GM18909 (cell line): ENCODE measurements at regions not wholly inside any gene's neighbourhood (a gene's known extent, or its start where the extent isn't known, plus 50 kb on each side); places are given as distances from the start of the nearest gene placed in this dataset.
"Not testable (repeated sequence)": the region's sequence is repeated elsewhere in the genome, so short reads cannot be mapped to it uniquely, and the experiment has no call there.

Source experiments
- ATAC-seq: cut with Tn5 transposase; IDR thresholded peaks from one replicate; pipeline ENCODE4 v1.9.1; 2021; ENCODE audit warnings: mild to moderate bottlenecking; ENCODE audit not compliant: unreplicated experiment, poor library complexity

DNA sequence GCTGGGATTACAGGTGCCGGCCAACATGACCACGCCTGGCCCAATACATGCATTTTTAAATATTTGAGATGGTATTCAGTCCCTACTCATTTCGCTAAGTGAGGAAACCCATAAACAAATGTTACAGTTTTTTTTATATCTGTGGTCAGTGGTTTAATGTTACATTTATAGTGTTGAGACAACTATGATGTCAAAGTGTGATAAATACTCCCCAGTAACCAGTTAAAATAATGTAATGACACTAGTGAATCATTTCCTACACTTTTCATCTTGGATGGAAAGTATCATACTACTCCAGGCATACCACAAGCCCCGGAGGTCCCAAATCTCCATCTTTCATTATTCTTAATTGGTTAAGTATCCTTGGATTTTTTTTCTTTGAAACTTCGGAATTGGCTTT is 87.5 kb upstream of the KIF26B start:
- no peak for ATAC-seq

DNA sequence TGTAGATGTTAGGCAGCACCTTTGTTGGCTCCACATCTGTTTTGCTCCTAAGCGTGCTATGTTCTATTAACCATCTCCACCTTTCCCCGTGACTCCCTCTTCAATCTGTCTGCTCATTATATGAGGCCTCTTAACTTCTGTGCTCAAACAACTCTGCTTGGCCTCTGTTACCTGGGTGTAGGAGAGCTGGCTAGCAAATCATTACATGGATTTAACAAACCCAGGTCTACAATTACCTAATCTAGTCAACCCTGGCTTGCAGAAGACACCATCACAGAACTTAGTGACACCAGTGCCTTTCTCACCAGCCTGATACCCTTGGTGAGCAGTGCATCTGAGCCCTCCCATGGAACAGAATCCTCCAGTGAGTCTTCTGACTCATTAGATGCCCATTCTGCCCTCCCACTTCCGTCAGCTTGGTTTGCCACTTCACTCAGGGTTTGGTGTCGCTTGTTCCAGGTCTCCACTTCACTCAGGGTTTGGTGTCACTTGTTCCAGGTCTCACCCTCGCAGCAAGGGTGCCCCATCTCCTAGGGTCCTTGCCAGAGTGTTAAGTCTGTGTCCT is 92.0 kb upstream of the KIF26B start:
- no peak for ATAC-seq

DNA sequence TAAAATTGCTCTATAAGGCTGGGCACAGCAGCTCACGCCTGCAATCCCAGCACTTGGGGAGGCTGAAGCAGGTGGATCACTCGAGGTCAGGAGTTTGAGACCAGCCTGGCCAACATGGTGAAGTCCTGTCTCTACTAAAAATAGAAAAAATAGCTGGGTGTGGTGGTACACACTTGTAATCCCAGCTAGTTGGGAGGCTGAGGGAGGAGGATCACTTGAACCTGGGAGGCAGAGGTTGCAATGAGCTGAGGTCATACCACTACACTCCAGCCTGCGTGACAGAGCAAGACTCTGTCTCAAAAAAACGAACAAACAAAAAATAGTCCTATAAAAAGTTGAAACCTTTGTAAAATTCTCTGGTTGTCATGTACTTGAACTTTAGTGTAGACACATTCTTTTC is 93.0 kb upstream of the KIF26B start:
- not testable (repeated sequence) for ATAC-seq

GRCh38 chr1:245060684-245061374 is 94.0 kb upstream of the KIF26B start:
- no peak for ATAC-seq

DNA sequence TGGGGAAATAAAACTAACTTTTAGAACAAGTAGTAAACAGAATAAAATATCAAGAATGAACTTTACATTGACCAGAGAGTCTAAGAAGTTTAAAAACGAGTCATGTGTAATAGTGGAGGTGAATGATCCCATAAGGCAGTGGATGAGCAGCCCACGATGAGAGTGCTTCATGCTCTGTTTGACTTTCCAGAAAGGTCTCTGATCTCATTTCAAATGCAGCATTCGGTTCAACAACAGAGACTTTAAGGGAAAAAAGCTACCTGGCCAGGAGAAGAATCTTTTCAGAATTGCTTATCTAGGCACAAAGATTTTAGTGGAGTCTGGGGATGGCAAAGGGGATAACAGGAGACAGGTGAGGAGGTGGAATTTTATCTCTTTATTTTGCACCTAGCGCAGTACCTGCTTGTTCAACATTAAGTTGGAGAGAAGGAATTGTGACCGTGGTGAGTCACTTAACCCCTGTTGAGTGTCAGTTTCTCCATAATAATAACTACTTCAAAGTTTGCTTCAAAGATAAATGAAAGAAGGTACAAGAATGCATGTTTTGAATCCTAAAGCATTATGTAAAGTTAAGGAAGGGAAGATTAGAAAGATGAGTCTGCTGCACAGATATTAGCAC is 94.9 kb upstream of the KIF26B start:
- no peak for ATAC-seq

DNA sequence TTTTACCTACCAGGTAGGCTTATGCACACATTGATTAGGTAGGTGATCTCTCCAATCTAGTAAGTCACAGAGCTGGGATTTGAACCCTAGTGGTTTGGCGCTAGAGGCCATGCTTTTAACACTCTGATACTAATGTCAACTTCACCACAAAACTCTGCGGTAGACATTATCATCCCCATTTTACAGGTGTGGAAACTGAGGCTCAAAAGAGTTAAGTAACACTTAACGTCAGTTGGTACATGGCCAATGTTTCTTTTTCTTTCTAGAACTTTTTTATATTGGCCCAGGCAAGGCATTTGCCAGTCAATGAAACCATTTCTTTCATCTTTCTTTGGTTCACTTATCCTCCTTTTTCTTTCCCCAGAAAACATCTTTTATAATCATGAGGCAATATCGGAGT is 95.9 kb upstream of the KIF26B start:
- no peak for ATAC-seq

- no peak for ATAC-seq
These were observed 96.3 kb upstream of the KIF26B start for GRCh38 chr1:245058436-245058835.

DNA sequence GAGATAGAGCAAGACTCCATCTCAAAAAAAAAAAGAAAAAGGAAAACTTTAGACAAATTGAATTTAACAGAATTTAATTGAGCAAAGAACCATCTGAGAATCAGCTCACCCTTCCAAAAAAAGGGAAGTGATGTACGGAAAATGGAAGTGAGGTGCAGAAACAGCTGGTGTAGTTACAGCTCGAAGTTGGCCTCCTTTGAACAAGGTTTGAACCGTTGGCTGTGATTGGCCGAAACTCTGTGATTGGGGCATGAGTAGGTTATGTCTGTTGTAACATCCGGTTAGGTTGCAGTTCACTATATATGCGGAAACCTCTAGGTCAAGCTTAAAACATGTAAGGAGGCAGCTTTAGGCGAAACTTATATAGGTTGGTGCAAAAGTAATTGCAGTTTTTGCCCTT is 97.9 kb upstream of the KIF26B start:
- no peak for ATAC-seq

DNA sequence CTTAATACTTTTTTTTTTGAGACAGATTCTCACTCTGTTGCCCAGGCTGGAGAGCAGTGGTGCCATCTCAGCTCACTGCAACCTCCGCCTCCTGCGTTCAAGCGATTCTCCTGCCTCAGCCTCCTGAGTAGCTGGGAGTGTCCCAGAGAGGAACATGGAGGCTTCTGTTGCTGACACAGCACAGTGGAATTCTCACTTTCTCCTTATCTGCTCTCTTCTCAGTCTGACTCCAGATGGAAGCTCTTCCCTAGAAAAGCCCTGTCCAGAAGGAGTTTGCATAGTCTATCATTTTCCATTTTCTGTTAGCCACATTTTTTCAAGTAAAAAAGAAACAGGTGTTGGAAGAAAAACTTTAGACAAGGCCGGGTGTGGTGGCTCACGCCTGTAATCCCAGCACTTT is 98.5 kb upstream of the KIF26B start:
- not testable (repeated sequence) for ATAC-seq

- ATAC-seq, result no peak
These were observed 99.0 kb upstream of the KIF26B start for GRCh38 chr1:245055752-245056151.

DNA sequence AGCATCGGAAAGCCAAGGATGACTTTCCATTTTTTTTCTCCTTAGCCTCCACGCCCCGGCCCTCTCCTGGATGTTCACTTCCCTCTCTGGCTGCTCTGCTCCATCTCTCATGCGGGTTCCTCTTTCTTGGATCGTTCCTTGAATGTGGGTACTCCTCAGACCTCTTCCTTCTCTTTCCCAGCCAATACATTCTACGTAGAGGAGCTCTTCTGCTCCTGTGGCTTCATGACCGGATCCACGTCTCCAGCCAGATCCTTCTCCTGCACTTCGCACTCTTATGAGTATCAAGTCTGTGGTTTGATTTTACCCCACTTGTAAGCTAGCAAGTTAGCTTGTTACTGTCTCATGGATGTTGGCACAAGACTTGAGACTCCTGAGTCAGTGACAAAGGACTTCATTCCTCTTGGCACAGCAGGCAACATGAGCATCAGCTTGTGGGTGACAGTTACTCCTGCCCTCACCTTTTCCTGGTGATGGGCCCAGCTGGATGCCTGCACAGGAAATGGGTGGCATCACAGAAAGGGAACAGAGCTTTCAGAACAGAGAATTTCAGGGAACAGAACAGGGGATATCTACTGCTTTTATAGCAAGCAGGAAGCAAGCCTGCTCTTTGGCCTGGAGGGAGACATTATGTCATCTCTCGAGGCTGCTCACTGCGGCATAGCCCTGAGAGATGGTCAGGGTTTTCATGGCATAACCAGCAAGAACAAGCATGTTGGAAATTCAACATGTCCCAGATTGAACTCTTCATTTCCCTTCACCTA is 100.1 kb upstream of the KIF26B start:
- no peak for ATAC-seq

DNA sequence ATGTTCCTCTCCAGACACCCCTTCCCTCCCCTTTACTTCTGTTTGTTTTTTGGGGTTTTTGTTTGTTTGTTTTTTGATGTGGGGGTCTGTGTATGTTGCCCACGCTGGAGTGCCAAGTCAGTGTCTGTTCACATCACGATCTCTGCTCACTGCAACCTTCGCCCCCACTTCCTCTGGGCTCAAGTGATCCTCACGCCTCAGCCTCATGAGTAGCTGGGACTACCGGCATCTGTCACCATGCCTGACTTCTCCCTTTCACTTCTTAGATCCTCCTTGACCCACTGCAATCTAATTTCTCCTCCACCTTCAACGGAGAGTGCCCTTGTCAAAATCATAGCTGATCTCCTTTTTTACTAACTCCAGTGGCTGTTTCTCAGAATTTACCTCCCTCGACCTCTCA is 100.7 kb upstream of the KIF26B start:
- no peak for ATAC-seq

- no peak for ATAC-seq
These were observed 102.5 kb upstream of the KIF26B start for GRCh38 chr1:245052258-245052657.

DNA sequence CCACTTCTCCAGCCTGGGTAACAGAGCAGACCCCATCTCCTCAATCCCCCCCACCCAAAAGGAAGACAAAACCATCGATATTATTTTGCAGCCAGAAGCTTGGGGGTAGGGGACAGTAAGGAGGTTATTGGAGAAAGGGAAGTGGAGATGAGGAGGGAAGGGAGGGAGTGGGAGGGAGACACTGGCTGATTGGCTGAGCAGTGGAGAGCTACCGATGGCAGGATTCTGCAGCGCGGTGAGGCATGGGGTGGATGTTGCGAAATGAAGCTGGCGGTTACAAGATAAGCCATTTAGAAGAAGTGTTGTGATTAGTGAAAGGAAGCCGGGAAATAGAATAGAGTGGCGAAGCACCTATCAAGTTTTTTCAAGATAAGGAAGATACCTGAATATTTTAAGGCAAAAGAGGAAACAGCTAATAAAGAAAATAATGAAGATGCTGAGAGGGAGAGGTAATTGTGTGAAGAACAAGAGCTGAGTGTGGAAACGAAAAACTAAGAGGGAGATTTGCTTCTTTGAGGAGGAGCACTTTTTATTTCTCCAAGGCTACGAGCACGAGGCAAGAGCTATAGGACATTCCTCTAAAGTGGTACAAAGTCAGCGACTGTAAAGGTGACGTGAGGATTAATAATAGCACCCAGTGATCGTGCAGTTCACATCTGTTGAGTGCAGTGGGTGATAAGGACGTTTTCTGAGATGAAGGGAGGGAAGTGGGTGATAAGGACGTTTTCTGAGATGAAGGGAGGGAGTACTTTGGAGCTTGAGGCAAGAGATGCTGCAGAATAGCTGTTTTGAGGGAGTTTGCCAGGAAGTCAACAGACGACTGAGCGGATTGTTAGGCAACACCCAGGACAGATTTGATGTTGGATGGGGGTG is 103.2 kb upstream of the KIF26B start:
- no peak for ATAC-seq

DNA sequence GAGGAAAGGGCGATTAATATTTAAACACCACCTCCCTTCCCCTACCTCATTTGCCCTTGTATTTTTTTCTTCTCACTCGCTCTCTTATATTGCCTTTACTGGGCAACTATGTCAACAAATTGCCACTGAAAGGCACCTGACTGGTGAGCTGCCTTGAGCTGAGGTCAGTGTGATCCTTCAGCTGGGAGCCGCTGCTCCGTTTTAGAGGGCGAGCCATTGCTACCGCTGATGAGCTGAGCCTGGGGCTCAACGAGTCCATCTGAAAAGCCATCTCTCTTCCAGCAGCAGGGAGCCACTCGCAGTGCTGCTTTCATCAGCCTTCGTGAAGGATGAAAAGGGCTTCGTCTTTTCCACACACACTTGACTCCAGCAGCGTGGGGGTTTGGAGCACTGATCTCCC is 108.0 kb upstream of the KIF26B start:
- no peak for ATAC-seq

GRCh38 chr1:245046315-245046714 is 108.5 kb upstream of the KIF26B start:
- ATAC-seq, result no peak

DNA sequence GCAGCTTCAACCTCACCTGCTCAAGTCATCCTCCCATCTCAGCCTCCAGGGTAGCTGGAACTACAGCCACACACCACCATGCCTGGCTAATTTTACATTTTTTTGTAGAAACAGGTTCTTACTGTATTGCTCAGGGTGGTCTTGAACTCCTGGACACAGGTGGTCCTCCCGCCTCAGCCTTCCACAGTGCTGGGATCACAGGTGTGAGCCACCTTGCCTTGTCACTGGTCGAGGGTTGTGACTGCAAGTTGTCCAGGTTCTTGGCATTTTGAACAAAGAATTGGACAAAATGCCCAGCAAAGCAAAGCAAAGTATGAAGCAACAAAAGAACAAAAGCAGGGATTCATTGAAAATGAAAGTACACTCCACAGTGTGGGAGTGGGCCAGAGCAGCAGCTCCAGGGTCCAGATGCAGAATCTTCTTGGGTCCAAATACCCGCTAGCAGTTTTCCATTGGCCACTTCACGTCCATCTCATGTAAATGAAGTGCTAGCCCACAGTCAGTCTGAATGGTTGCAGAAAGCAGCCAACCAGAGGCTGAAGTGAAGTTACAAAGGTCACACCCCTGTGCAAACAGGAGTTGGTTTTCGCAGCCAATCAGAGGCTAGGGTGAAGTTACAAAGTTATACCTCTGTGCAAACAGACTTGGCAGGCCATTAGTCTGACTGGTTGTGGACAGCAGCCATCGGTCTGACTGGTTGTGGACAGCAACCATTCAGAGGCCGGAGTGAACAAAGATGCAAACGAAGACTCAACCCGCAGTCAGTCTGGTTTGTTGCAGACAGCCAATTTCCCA is 109.5 kb upstream of the KIF26B start:
- no peak for ATAC-seq

DNA sequence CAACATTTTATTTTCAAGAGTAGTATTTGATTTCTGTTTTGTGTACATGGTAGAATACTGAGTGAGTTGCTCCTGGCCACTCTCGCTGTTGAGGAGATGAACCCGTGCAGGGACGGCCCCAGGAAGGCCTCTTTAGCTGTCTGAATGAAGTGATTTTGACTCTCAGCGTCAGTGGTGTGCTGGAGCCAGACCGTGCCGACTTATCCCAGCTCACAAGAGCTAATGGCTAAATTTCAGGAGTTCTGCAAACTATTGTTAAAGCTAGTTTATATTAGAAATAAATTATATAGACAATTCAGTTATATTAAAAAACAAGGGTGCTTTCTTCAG is 111.2 kb upstream of the KIF26B start:
- no peak for ATAC-seq

GRCh38 chr1:245041058-245041698 is 113.6 kb upstream of the KIF26B start:
- no peak for ATAC-seq
